ENCODE measurements at regions not wholly inside any gene's neighbourhood (a gene's known extent, or its start where the extent isn't known, plus 50 kb on each side); places are given as distances from the start of the nearest gene placed in this dataset.

GRCh38 chr1:101181930-101182329 lies 54.9 kb upstream of the S1PR1 start:
- no peak for TF ChIP-seq EZH2 (IDR thresholded peaks at IDR 0.05; ENCODE audit: low read length, missing control alignments)
- no peaks in the 10 kb centered on the region for H3K79me2 ChIP-seq (ENCODE audit: control insufficient read depth, insufficient read depth, low read length)
- peak; percentile 33 to 43 for DNase-seq (ENCODE audit: low read depth in 2 of 2)
- no peak overlapping the region for H2AFZ ChIP-seq (ENCODE audit: low read length)
- H3K4me2 ChIP-seq (ENCODE audit: extremely low read depth, insufficient read depth, low read length): no peak overlapping the region
- no peaks in the 10 kb centered on the region for H3K4me1 ChIP-seq (ENCODE audit: control insufficient read depth, extremely low read depth, insufficient read depth, low read length)
- no peaks in the 10 kb centered on the region for H4K20me1 ChIP-seq (ENCODE audit: control insufficient read depth, extremely low read depth, insufficient read depth, low read length)
- no peak overlapping the region for H3K27ac ChIP-seq (ENCODE audit: insufficient read depth, low read length)
- no peaks in the 10 kb centered on the region for H3K36me3 ChIP-seq (ENCODE audit: control insufficient read depth, insufficient read depth, low read length)
- no peak overlapping the region for H3K4me3 ChIP-seq (replicated peaks in 1 of 4; ENCODE audit: control extremely low read depth in 1 of 4, insufficient read depth in 1 of 4, low read depth in 3 of 4, low read length in 4 of 4)
- H3K9me3 ChIP-seq (ENCODE audit: control insufficient read depth, insufficient read depth, low read depth, low read length): no peaks in the 10 kb centered on the region
- no peaks in the 10 kb centered on the region for H3K27me3 ChIP-seq (ENCODE audit: control insufficient read depth, insufficient read depth, low read length)
- no peak overlapping the region for H3K9ac ChIP-seq (ENCODE audit: insufficient read depth, low read length)

- TF ChIP-seq CTCF (conservative IDR thresholded peaks at IDR 0.05 in 1 of 2, IDR thresholded peaks at IDR 0.05 in 1 of 2; ENCODE audit: low read depth in 1 of 2, low read length in 2 of 2) (no peak), EZH2 (IDR thresholded peaks at IDR 0.05; ENCODE audit: low read length, missing control alignments) (no peak)
- Histone ChIP-seq H3K4me2 (ENCODE audit: extremely low read depth, insufficient read depth, low read length) (no peak overlapping the region), H4K20me1 (ENCODE audit: control insufficient read depth, extremely low read depth, insufficient read depth, low read length) (no peaks in the 10 kb centered on the region), H3K36me3 (ENCODE audit: control insufficient read depth, insufficient read depth, low read length) (no peaks in the 10 kb centered on the region), H3K9ac (ENCODE audit: insufficient read depth, low read length) (no peak overlapping the region), H3K4me1 (ENCODE audit: control insufficient read depth, extremely low read depth, insufficient read depth, low read length) (no peaks in the 10 kb centered on the region), H3K9me3 (ENCODE audit: control insufficient read depth, insufficient read depth, low read depth, low read length) (no peaks in the 10 kb centered on the region), H2AFZ (ENCODE audit: low read length) (no peak overlapping the region), H3K4me3 (replicated peaks in 1 of 4; ENCODE audit: control extremely low read depth in 1 of 4, insufficient read depth in 1 of 4, low read depth in 3 of 4, low read length in 4 of 4) (no peak overlapping the region), H3K27me3 (ENCODE audit: control insufficient read depth, insufficient read depth, low read length) (no peaks in the 10 kb centered on the region), H3K79me2 (ENCODE audit: control insufficient read depth, insufficient read depth, low read length) (no peaks in the 10 kb centered on the region), H3K27ac (ENCODE audit: insufficient read depth, low read length) (no peak overlapping the region)
- no peak for DNase-seq (ENCODE audit: low read depth in 2 of 2)
Observed at GRCh38 chr1:101178688-101179491, 57.9 kb upstream of the S1PR1 start.

GRCh38 chr1:101178341-101178687 lies 58.5 kb upstream of the S1PR1 start:
- Histone ChIP-seq H2AFZ (ENCODE audit: low read length) (no peak overlapping the region), H4K20me1 (ENCODE audit: control insufficient read depth, extremely low read depth, insufficient read depth, low read length) (no peaks in the 10 kb centered on the region), H3K36me3 (ENCODE audit: control insufficient read depth, insufficient read depth, low read length) (no peaks in the 10 kb centered on the region), H3K4me2 (ENCODE audit: extremely low read depth, insufficient read depth, low read length) (no peak overlapping the region), H3K4me1 (ENCODE audit: control insufficient read depth, extremely low read depth, insufficient read depth, low read length) (no peaks in the 10 kb centered on the region), H3K9ac (ENCODE audit: insufficient read depth, low read length) (no peak overlapping the region), H3K27ac (ENCODE audit: insufficient read depth, low read length) (no peak overlapping the region), H3K4me3 (replicated peaks in 1 of 4; ENCODE audit: control extremely low read depth in 1 of 4, insufficient read depth in 1 of 4, low read depth in 3 of 4, low read length in 4 of 4) (no peak overlapping the region), H3K9me3 (ENCODE audit: control insufficient read depth, insufficient read depth, low read depth, low read length) (no peaks in the 10 kb centered on the region), H3K27me3 (ENCODE audit: control insufficient read depth, insufficient read depth, low read length) (no peaks in the 10 kb centered on the region), H3K79me2 (ENCODE audit: control insufficient read depth, insufficient read depth, low read length) (no peaks in the 10 kb centered on the region)
- TF ChIP-seq EZH2 (IDR thresholded peaks at IDR 0.05; ENCODE audit: low read length, missing control alignments) (no peak), CTCF (conservative IDR thresholded peaks at IDR 0.05 in 1 of 2, IDR thresholded peaks at IDR 0.05 in 1 of 2; ENCODE audit: low read depth in 1 of 2, low read length in 2 of 2) (no peak)
- DNase-seq (ENCODE audit: low read depth in 2 of 2): no peak
